Kidney epithelial cell (primary cell): ENCODE measurements at regions not wholly inside any gene's neighbourhood (a gene's known extent, or its start where the extent isn't known, plus 50 kb on each side); places are given as distances from the start of the nearest gene placed in this dataset.

Experiments
- DNase-seq: peaks from one replicate; pipeline ENCODE4 v3.0.0-alpha.2; 2010; ENCODE audit warnings: low read depth
- H3K27me3 ChIP-seq: 2 replicates; pipeline ENCODE4 v1.6.0; 2011; ENCODE audit warnings: low read length; ENCODE audit not compliant: control insufficient read depth, insufficient read depth
- H3K36me3 ChIP-seq: 2 replicates; pipeline ENCODE4 v1.5.1; 2011; ENCODE audit warnings: low read length; ENCODE audit not compliant: control insufficient read depth, insufficient read depth
- H3K4me3 ChIP-seq: 2 replicates; pipeline ENCODE4 v1.5.1; 2011; ENCODE audit warnings: low read depth, mild to moderate bottlenecking, control low read depth, low read length
- CTCF ChIP-seq: IDR thresholded peaks from 2 replicates; pipeline ENCODE4 v1.5.1; 2011; ENCODE audit warnings: mild to moderate bottlenecking, moderate library complexity, low read length, control low read depth, inconsistent platforms; ENCODE audit not compliant: insufficient read depth, poor library complexity, severe bottlenecking

GRCh38 chr16:59552164-59552563 is 818.0 kb upstream of the GOT2 start:
- TF ChIP-seq CTCF, result no peak
- H3K36me3 ChIP-seq, result no peaks in the 10 kb centered on the region
- no peak for DNase-seq
- no peaks in the 10 kb centered on the region for H3K27me3 ChIP-seq
- no peak overlapping the region for H3K4me3 ChIP-seq

GRCh38 chr16:59545721-59546120 is 811.6 kb upstream of the GOT2 start:
- Histone ChIP-seq H3K36me3 (no peaks in the 10 kb centered on the region), H3K4me3 (no peak overlapping the region), H3K27me3 (no peaks in the 10 kb centered on the region)
- no peak for DNase-seq
- TF ChIP-seq CTCF, result no peak

GRCh38 chr16:59543641-59544040 is 809.5 kb upstream of the GOT2 start:
- DNase-seq, result peak; percentile 71
- H3K4me3 ChIP-seq, result no peak overlapping the region
- no peaks in the 10 kb centered on the region for H3K36me3 ChIP-seq

GRCh38 chr16:59540621-59541020 is 806.5 kb upstream of the GOT2 start:
- TF ChIP-seq CTCF, result no peak
- no peak for DNase-seq
- Histone ChIP-seq H3K4me3 (no peak overlapping the region), H3K36me3 (no peaks in the 10 kb centered on the region), H3K27me3 (no peaks in the 10 kb centered on the region)

More at GRCh38 chr16:59543641-59544040, 809.5 kb upstream of the GOT2 start:
- no peaks in the 10 kb centered on the region for H3K27me3 ChIP-seq
- no peak for TF ChIP-seq CTCF

- TF ChIP-seq CTCF, result no peak
- DNase-seq, result no peak
- H3K36me3 ChIP-seq, result no peaks in the 10 kb centered on the region
- no peak overlapping the region for H3K4me3 ChIP-seq
- H3K27me3 ChIP-seq, result no peaks in the 10 kb centered on the region
These were observed 801.2 kb upstream of the GOT2 start for GRCh38 chr16:59535298-59535697.

GRCh38 chr16:59527206-59527997 is 793.3 kb upstream of the GOT2 start:
- no peaks in the 10 kb centered on the region for H3K36me3 ChIP-seq
- no peak for TF ChIP-seq CTCF
- H3K27me3 ChIP-seq, result no peaks in the 10 kb centered on the region
- DNase-seq, result no peak
- no peak overlapping the region for H3K4me3 ChIP-seq
